NCI-H2081 treated with DMSO at 0.1 percent for 48 hours (cell line): ENCODE measurements at regions not wholly inside any gene's neighbourhood (a gene's known extent, or its start where the extent isn't known, plus 50 kb on each side); places are given as distances from the start of the nearest gene placed in this dataset.
"Not testable (repeated sequence)": the region's sequence is repeated elsewhere in the genome, so short reads cannot be mapped to it uniquely, and the experiment has no call there.

Source experiments
- DNase-seq: peaks from one replicate; lab custom pipeline; 2025; lab: John Stamatoyannopoulos, UW

- DNase-seq, result no peak
Observed at GRCh38 chr3:159731254-159731653, 257.4 kb upstream of the IL12A start.

- no peak for DNase-seq
Observed at GRCh38 chr3:159732172-159733111, 256.2 kb upstream of the IL12A start.

- no peak for DNase-seq
Observed at GRCh38 chr3:159733194-159733860, 255.3 kb upstream of the IL12A start.

- DNase-seq, result no peak
Observed at GRCh38 chr3:159734681-159735080, 254.0 kb upstream of the IL12A start.

GRCh38 chr3:159739166-159739565, 249.5 kb upstream of the IL12A start:
- no peak for DNase-seq

- no peak for DNase-seq
Observed at GRCh38 chr3:159739969-159740368, 248.7 kb upstream of the IL12A start.

- no peak for DNase-seq
Observed at GRCh38 chr3:159741281-159741680, 247.4 kb upstream of the IL12A start.

- DNase-seq, result no peak
Observed at GRCh38 chr3:159748425-159748824, 240.2 kb upstream of the IL12A start.

- no peak for DNase-seq
Observed at GRCh38 chr3:159749406-159749805, 239.2 kb upstream of the IL12A start.

- no peak for DNase-seq
Observed at GRCh38 chr3:159751146-159751545, 237.5 kb upstream of the IL12A start.

GRCh38 chr3:159751752-159752151, 236.9 kb upstream of the IL12A start:
- DNase-seq, result no peak

- DNase-seq, result not testable (repeated sequence)
Observed at GRCh38 chr3:159756279-159757207, 232.1 kb upstream of the IL12A start.

- DNase-seq, result no peak
Observed at GRCh38 chr3:159757341-159758060, 231.1 kb upstream of the IL12A start.

- DNase-seq, result no peak
Observed at GRCh38 chr3:159760046-159760445, 228.6 kb upstream of the IL12A start.

- DNase-seq, result no peak
Observed at GRCh38 chr3:159761369-159761768, 227.3 kb upstream of the IL12A start.

GRCh38 chr3:159761848-159762635, 226.6 kb upstream of the IL12A start:
- DNase-seq, result no peak

- DNase-seq, result no peak
Observed at GRCh38 chr3:159763011-159763601, 225.5 kb upstream of the IL12A start.

GRCh38 chr3:159763602-159764489, 224.8 kb upstream of the IL12A start:
- peak; percentile 73 for DNase-seq

- no peak for DNase-seq
Observed at GRCh38 chr3:159764490-159765029, 224.1 kb upstream of the IL12A start.
